ENCODE measurements at regions not wholly inside any gene's neighbourhood (a gene's known extent, or its start where the extent isn't known, plus 50 kb on each side); places are given as distances from the start of the nearest gene placed in this dataset.

DNA sequence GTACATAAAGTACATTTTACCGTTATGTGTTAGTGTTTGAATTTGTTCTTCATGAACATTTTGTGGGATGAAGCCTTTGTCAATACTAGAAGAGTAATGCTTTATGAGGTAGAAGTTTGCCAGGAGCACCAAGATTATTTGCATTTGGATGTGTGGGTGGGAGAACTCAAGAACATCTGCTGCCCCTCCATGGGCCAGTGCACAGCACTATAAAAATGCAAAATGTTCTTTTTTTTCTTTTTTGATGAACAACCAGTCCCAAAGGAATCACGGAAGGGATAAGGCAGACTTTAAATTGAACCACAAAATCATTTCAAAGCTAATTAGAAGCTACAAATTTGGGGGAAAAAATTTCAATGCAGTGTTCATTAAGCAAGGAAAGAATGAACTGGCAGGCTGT, 300.3 kb upstream of the NWD2 start:
- no peak for DNase-seq (ENCODE audit: low read depth in 2 of 2)

DNA sequence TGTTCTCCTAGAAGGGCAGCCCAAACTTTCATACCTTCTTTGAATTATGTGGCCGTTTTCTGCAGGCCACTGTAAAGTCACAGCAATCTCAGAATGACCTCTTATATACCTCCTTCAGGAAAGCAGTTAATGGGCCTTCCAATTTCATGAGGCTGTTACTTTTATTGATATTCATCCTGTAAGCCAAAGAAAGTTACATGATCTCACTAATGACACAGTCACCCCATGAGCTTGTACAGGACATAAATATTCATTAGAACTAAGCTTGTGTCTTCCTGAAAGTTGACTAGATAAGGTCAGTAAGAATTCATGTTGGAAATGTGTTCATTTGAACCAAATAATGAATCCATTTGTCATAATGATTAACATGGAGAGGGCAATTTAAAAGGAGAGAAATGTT, 283.1 kb upstream of the NWD2 start:
- DNase-seq (ENCODE audit: low read depth in 2 of 2) = no peak

DNA sequence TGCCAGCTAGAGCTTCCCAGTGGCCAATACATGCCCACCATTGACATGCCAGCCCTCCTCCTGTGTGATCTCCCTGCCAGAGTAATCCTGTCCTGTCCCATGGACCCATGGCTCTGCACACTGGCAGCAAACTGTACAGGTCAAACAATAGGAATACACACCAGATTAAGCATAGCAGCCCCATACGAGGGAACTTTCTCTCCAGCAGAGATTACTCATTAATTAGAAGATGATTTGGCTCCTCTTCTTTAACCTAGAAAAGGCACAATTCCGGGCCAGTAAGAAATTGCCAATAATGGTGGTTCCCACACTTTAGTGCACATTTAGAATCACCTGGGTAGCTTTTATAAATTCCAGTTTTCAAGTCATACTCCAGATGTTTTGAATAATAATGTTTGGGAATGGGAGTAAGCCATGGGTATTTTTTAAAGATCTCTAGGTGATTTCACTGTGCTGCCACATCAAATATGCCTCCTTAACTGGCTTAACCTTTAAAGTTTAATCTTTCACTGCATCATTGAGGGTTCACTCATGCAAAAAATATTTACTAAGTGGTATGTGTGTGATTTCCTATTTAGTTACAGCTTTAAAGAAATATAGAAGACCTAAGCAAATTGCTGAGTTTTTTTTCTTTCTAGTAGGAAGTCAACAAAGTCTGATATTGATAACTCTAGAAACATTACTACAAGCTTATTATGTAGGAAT, 277.6 kb upstream of the NWD2 start:
- DNase-seq (ENCODE audit: low read depth in 2 of 2) = no peak

DNA sequence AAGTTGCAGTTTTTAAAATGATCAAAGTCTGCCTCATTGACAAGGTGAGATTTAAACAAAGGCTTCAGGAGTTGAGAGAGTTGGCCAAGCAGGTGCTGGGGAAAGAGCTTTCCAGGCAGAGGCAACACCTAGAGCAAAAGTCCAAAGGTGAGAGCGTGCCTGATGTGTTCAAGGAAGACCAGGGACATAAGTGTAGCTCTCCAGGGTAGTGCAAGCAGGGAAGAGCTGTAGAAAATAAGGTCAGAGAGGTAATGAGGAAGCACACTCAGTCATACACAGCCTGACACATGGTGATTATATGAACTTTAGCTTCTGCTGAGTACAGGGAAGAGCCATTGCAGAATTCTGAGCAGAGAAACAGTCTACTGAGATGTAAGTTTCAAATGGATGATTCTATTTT, 265.0 kb upstream of the NWD2 start:
- no peak for DNase-seq (ENCODE audit: low read depth in 2 of 2)

DNA sequence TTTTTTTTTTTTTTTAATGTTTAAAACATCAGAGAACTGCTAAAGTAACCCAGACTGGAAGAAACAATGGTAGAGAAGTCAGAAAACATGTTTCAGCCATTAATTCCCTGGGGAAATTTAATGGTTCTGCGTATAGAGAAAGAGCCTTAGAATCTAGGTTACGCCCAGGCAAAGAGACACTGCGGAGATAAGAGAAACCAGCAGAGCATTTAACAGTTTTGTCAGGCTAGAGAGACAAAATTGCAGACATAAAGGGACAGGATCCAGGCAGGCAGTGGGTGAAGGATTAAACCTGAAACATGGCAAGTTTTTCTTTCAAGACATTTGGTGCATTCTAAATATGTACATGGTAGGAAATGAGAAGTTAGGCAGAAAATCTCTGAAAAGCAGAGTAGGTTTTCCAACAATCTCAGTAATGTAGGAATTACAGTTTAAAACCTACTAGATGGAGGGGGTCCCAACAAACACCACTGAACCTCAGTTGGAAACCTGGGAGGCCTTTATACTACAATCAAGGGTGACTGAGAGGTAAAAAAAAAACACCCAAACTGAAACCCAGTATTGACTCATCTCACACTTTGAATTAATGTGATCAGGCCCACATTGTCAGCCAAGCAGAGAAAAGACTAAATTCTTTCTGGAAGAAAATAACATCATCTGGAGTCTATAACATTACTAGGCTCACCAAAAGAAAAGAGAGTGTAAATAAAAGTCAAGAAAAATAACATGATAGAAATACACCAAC, 254.2 kb upstream of the NWD2 start:
- DNase-seq (ENCODE audit: low read depth in 2 of 2) = no peak

DNA sequence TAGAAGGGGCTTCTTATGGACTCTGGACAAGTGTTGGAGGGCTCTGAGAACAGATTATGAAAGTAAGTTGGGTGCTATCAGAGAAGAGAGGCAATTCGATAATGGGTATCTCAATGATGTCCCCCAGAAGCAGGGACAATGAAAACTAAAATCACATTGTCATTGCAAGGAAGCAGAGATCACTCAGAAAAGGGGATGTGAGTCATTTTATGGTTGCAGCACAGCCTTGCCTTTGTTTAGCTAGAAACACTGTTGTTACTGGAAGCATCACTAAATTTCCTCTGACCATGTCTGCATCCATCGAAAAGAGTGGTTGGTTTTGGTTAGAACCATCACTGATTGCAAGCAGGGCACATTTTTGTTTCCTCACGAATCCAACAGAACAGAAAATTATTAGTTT, 246.8 kb upstream of the NWD2 start:
- DNase-seq (ENCODE audit: low read depth in 2 of 2) = no peak

DNA sequence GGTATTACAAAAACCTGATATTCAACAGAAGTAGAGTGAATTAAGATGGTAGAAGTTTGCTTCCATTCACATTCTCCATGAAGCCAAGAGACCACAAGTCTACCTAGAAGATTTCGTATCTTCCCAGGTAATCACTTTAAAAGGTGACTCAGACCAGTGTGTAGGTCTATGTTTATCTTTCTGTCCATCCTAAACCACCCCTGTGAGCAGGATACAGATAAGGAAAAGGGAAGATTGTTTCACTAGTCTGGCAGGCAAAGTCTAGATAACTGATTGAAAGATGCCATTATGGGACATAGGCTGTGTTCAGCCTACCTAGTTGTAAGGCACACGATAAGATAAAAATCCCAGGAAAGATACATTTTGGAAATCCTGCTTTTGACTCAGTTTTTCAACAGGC, 244.3 kb upstream of the NWD2 start:
- DNase-seq (ENCODE audit: low read depth in 2 of 2) = no peak

DNA sequence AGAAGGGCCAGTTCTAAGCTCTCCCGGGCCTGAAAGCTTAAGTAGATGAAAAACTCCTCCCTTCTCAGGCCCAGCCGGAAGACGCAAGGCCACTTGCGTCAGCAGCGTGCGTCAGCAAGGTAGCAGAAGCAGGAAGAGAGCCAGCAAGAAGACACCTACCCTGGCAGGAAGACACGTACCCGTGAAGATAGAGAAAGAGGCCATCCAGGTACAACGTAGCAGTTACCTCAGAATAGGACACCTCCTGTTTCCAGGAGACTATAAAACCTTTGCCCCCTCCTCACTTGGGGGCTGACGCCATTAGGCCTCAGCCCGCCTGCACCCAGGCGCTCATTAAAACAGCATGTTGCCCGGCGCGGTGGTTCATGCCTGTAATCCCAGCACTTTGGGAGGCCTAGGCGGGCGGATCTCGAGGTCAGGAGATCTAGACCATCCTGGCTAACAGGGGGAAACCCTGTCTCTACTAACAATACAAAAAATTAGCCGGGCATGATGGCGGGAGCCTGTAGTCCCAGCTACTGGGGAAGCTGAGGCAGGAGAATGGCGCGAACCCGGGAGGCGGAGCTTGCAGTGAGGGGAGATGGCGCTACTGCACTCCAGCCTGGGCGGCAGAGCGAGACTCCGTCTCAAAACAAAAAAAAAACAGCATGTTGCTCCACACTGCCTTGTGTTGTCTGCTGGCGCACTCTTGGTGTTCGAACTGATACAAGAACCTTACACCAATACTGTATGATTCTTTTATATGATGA, 242.7 kb upstream of the NWD2 start:
- no peak for DNase-seq (ENCODE audit: low read depth in 2 of 2)

DNA sequence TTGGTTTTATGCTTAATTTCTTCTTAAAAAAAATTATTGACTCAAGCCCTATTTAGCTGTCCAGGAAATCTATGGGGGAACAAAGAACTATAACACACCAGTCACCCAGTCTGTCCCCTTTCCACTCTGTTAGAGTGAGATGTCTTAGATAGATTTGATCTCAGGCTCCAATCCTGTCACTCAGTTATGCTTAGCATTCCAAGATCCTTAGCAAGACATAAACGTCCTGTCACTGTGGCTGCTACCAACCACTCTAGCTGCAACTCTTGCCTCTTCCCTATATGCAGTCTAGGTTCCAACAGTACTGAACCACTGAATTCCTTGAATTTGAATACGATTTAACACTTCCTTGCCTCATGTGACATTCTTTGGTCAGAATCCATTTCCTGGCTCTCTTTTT, 241.9 kb upstream of the NWD2 start:
- DNase-seq (ENCODE audit: low read depth in 2 of 2) = no peak

DNA sequence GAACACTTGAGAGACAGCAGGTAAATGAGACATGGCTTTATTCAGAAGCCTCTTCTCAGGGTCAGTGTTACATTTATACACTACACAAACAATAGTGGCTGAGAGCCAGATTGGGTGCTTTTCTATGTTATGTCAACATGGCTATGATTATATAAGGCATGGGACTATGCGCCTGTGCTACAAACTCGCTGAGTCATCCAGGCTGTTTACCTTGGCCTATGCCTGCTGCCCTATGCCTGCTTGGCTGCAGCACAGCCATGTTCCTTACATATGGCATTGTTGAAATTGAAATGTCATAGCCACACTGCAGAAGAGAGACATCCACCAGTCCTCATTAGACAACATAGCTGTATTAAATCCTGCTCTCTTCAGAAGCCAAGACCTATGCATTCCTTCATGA, 236.3 kb upstream of the NWD2 start:
- DNase-seq (ENCODE audit: low read depth in 2 of 2) = no peak

DNA sequence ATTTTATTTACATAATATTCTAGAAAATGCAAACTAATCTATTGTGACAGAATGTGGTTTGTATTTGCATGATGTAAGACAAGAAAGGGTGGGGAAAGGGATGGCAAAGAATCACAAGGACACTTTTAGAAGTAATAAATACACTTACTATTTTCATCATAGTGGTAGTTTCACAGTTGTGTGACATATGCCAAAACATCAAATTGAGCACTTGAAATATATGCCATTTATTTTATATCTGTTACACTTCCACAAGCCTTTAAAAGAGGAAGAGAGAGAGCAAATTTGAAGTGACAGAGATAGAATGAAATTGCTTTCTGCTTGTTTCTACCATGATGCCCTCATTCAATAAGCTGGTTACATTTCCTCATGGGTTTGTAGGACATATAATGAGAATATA, 230.0 kb upstream of the NWD2 start:
- no peak for DNase-seq (ENCODE audit: low read depth in 2 of 2)

DNA sequence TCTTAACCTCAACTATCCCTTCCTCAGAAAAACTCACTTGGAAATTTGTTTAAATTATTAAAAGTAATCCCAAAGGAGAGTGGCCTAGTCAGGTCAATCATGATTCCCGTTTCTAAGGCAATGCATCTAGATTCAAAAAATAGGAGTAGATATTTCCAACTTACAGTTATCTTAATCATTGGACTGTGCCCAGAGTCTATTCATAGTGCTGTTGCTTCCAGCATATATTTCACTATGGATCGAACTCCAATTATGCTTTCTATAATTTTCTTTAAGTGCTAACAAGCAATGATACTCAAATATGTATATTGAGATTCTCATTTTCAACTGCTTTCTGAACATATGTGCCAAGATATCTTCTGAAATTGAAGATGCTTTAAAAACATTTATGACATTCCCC, 229.2 kb upstream of the NWD2 start:
- DNase-seq (ENCODE audit: low read depth in 2 of 2) = no peak

DNA sequence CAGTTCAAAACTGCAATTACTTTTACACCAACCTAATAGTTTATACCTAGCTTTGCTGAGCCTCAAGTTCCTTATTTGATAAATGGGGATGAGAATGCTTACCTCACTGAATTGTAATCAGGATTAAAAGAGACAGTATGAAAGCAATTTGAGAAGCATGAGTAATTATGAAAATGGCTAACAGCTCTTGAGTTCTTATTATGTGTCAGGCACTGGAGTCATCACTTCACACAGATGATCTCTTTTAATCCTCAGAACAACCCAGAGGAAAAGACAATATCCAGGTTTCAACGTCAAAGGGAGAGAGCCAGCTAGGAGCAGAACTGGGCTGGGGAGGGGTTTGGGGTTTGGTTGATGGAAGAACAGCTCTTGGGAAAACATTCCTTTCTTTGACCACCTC, 221.0 kb upstream of the NWD2 start:
- DNase-seq (ENCODE audit: low read depth in 2 of 2) = no peak

DNA sequence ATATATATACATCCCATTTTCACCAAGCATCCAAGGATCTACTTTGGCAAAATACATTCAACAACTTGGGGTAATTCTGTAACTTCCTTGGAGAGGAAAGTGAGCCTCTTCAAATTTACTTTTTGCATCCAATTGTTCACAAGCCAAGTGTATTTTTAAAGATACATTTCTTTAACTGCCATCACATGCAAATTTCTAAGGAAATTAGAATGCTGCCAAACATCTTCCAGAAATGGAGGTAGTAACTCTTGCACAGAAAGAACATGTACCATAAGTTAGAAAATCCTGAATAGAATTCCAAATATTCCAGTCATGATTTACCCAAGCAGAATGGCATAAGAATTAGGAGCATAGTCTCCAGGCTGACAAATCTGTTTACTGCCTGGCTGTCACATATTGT, 220.5 kb upstream of the NWD2 start:
- no peak for DNase-seq (ENCODE audit: low read depth in 2 of 2)

DNA sequence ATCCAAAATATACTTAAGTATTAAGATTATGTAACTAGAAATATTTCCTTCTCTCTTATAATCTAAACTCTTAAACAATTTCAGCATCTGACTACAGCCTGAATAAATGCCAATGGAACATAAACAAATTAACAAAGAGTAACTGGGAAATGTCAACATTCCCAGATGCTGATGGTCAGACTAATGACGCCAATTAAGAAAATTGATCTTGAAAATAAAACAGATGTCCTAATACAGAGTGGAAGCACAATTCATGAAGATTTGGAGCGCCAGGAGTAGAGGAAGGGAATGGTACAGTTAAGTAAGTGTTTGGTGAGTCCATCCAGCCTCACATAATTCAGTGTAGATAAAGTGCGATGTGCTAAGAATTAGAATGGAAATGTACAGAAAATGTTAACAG, 203.7 kb upstream of the NWD2 start:
- DNase-seq (ENCODE audit: low read depth in 2 of 2) = no peak

DNA sequence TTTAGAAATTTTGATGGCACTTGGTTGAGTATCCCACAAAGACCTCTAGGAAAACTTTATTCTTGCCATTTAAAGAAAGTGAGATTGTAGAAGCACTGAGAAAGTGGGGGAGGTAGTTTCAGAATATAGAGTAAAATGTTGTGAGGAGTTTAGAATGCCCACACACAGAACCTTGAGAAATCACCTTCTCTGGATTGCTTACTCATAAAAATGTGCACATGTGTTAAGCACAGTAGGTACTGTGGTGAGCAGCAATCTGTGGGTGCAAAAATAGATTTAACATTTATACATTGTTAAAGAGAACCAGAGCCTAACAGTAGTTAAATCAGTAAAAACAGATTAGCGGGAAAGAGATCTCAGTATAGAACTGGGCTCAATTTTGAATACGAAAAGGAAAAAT, 201.2 kb upstream of the NWD2 start:
- DNase-seq (ENCODE audit: low read depth in 2 of 2) = no peak

DNA sequence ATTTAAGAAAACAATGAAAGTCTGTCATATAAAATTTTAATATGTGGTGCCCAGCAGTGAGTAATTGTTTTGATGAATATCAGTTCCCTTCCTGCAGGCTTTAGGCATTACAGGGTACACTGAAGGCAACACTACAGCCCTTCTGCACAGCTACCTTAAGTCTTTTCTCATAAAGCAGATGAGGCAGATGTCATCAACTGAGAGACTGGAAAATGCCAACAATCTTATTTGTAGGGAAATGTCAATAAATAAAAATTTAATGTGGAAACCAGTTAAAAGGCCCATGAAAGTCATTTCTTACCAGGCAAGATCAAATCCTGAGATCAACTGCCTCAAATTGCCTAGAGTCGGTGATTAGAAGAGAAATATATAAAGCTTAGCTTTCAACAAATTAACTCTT, 193.4 kb upstream of the NWD2 start:
- DNase-seq (ENCODE audit: low read depth in 2 of 2) = no peak

DNA sequence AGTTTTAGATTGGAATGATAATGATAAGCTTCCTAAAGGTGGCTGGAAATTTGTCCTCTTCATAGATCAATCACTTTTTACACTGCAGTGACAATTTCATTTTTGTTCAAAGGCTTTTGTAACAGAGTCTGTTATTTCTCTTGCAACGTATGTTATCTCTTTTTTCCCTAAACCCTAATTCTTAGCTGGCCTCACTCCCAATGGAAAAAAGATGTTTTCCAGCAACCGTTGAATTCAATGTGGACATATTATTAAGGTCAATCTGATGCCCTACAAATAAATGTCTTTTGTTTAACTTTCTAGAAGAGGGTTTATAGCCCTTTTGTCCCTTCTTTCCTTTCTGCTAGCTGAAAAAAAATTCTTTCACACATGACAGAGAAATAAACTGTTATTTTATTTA, 192.7 kb upstream of the NWD2 start:
- no peak for DNase-seq (ENCODE audit: low read depth in 2 of 2)

DNA sequence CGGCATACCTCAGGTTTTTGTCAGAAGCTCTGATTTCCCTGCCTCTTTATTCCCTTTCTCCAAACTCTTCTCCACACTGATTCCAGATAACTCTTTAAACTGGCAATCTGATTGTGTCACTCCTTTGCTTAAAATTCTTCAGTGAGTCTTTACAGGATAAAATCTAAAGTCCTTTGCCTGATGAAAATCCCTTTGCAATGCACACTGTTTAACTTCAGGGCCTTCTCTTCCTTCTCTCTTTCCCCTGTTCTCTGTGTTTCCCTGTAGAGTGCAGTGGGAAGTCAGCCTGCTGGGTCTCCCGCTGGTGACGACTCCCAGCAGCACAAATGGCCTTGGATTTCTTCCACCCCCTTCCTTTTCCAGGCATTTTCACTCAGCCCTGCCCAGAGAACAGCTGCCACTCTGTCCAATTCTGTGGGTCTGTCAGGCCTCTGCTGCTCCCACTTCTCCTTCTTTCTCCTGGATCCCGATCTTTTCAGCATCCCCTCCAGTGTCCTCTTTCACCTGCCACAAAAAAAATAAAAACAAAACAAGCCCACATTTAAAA, 189.9 kb upstream of the NWD2 start:
- DNase-seq (ENCODE audit: low read depth in 2 of 2) = no peak

DNA sequence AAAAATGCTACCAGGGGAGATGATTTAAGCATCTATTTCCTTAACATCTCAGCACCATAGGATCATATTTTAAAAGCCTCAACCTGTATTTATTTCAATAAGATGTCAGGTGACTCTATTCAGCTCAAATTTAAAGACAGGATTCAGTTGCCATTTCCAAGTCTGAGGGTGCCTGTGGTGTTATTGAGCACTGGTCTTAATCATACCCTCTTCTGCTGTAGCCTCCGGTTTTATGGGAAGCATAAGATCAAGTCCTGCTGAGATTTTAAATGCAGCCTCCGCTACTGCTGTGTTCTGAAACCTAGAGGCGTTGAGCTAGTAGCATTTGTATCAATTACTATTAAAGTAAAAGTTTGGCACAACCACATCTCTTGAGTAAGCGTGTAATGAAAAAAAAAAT, 185.7 kb upstream of the NWD2 start:
- DNase-seq (ENCODE audit: low read depth in 2 of 2) = no peak

DNA sequence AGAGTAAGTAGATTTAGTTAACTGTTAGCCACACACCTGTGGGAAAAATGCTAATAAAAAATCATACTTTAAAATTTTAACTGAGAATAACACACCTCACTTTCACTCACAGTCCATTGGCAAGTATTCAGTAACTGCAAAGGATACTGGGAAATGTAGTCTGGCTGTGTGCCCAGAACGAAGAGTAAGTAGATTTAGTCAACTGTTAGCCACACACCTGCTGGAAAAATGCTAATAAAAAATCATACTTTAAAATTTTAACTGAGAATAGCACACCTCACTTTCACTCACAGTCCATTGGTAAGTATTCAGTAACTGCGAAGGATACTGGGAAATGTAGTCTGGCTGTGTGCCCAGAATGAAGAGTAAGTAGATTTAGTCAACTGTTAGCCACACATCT, 178.4 kb upstream of the NWD2 start:
- DNase-seq (ENCODE audit: low read depth in 2 of 2) = no peak

DNA sequence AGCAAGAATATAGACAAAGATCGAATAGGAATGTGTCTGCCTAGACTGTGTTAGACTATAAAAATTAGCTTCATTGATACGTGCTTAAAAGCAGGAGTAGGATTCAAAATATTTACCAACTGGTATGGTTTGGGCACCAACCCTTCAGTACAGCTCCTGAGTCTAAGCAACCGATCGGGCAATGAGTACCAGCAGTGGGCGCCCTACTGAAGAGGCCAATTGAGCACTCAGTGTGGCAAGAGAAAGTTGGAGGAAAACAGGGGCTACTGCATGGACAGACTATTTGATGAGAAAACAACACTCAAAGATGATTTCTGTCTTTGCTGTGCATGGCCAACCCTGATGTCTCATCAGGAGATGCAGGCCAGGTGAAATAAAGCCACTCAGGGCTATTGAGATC, 176.0 kb upstream of the NWD2 start:
- DNase-seq (ENCODE audit: low read depth in 2 of 2) = no peak

DNA sequence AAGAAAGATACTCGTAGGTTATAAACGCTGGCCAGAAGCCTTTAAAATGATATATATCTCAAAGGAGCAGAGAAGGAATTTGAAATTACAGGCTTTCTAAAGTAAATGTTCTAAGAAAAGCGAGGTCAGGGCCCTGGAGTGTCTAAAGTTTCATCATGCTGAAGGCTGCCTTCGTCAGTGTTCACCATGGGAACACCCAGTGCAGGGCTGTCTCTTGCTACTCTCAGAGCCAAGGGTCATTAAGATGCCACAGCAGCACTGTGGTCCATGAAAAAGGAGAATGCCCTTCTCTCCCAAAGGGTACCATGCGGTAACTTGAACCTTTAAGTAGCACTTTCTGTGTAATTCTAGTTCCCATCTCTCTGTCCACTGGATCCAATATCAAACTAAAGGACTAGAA, 174.5 kb upstream of the NWD2 start:
- no peak for DNase-seq (ENCODE audit: low read depth in 2 of 2)

Data from activated CD8-positive, alpha-beta memory T cell treated with anti-CD3 and anti-CD28 coated beads for 4 hours (primary cell).